ENCODE measurements at regions not wholly inside any gene's neighbourhood (a gene's known extent, or its start where the extent isn't known, plus 50 kb on each side); places are given as distances from the start of the nearest gene placed in this dataset.

DNA sequence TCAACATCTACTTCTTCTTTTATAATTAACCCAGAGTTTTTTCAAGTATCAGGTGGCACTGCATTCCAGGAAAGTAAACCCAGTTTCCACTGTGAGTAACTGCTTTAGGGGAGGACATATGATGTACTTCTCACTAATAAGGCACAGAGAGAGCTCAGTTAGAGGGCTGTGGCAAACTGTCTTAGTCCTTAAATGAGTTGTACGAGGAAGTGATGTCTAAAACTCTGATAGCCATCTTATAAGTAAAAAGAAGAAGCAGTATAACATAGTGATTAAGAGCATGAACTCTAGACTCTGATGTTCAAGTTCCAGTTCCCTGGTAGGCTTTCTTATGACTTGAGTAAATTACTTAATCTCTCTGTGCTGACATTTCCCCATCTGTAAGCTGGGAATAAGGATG is 58.7 kb upstream of the PTGS2 start:
- no peak overlapping the region for H2AFZ ChIP-seq (ENCODE audit: low read depth)
- no peaks in the 10 kb centered on the region for H3K79me2 ChIP-seq (ENCODE audit: insufficient read depth)
- ChIA-PET POLR2A (no interaction called here), CTCF (no interaction called here)
- no peak overlapping the region for H3K9ac ChIP-seq
- no peaks in the 10 kb centered on the region for H3K9me3 ChIP-seq
- H3F3A ChIP-seq (replicated peaks; ENCODE audit: insufficient read depth) = no peaks in the 10 kb centered on the region
- no peak for TF ChIP-seq NRF1 (IDR thresholded peaks at IDR 0.05; ENCODE audit: low read depth, low read length)
- no peak for TF ChIP-seq SMC3 (IDR thresholded peaks at IDR 0.05; ENCODE audit: low read depth, low read length)
- TF ChIP-seq POLR2AphosphoS5 (IDR thresholded peaks at IDR 0.05; ENCODE audit: low read depth, low read length) = no peak
- no peak for TF ChIP-seq RXRA (IDR thresholded peaks at IDR 0.05; ENCODE audit: borderline replicate concordance, low read depth)
- TF ChIP-seq, protein P1, sequence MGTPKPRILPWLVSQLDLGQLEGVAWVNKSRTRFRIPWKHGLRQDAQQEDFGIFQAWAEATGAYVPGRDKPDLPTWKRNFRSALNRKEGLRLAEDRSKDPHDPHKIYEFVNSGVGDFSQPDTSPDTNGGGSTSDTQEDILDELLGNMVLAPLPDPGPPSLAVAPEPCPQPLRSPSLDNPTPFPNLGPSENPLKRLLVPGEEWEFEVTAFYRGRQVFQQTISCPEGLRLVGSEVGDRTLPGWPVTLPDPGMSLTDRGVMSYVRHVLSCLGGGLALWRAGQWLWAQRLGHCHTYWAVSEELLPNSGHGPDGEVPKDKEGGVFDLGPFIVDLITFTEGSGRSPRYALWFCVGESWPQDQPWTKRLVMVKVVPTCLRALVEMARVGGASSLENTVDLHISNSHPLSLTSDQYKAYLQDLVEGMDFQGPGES (IDR thresholded peaks at IDR 0.05; ENCODE audit: low read depth, low read length) = no peak
- no peak for TF ChIP-seq CHD2 (IDR thresholded peaks at IDR 0.05; ENCODE audit: low read length, partially characterized antibody)
- no peak for TF ChIP-seq FOSL2 (IDR thresholded peaks at IDR 0.05; ENCODE audit: borderline replicate concordance, low read depth)
- H3K4me1 ChIP-seq (ENCODE audit: control insufficient read depth in 1 of 2, insufficient read depth in 2 of 2, low read depth in 1 of 2, low read length in 1 of 2) = no peaks in the 10 kb centered on the region; a peak in 1 of 4 replicates
- 21% methylated on average over 1 of the region's 1 CpG for WGBS (ENCODE audit: low lambda C conversion rate)
- no peak for DNase-seq
- H3K27ac ChIP-seq (ENCODE audit: low read depth in 2 of 2, low read length in 1 of 2) = no peak overlapping the region
- H3K27me3 ChIP-seq (ENCODE audit: insufficient read depth) = no peaks in the 10 kb centered on the region
- H3K9me2 ChIP-seq = no peaks in the 10 kb centered on the region
- no peak overlapping the region for H3K4me3 ChIP-seq (ENCODE audit: low read depth in 2 of 2, low read length in 1 of 2)
- no peaks in the 10 kb centered on the region for H3K36me3 ChIP-seq (replicated peaks in 1 of 2; ENCODE audit: control insufficient read depth in 1 of 2, insufficient read depth in 2 of 2, low read length in 1 of 2)
- no peak overlapping the region for H3K4me2 ChIP-seq
- H4K20me1 ChIP-seq (ENCODE audit: insufficient read depth) = no peaks in the 10 kb centered on the region

DNA sequence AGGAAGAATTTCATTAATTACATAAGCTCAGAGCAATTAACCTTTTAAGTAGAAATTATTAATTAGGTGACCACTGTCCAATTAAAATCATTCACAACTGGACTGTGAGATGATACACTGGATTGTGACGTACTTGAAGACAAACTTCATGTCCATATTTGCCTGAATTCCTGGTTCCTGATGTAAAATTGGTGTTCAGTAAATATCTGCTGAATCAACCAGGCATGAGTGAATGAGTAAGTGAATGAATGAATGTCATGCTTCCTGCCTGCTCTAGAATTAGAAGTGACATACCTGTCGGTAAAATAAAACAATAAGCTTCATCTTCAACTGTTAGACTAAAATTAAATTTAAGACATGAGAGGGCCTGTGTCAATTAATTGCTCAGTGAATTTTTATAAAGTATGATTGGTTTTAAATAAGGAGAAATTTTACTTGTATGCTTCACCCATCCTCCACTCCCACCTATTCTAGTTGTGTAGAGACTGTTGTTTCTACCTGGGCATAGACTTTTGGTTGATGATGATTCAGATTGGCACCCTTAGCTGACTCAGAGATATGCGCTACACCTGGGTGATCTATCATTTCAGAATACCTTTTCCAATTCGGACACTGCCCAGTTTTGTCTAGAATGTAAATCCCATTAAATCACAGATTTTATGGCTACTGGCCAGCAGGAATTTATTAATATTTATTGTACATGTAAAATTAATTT is 56.9 kb upstream of the PTGS2 start:
- Histone ChIP-seq H3K9me3 (no peaks in the 10 kb centered on the region), H2AFZ (ENCODE audit: low read depth) (no peak overlapping the region), H3K27me3 (ENCODE audit: insufficient read depth) (no peaks in the 10 kb centered on the region), H3K27ac (ENCODE audit: low read depth in 2 of 2, low read length in 1 of 2) (no peak overlapping the region), H3K4me1 (ENCODE audit: control insufficient read depth in 1 of 2, insufficient read depth in 2 of 2, low read depth in 1 of 2, low read length in 1 of 2) (no peaks in the 10 kb centered on the region; a peak in 1 of 4 replicates), H3K36me3 (replicated peaks in 1 of 2; ENCODE audit: control insufficient read depth in 1 of 2, insufficient read depth in 2 of 2, low read length in 1 of 2) (no peaks in the 10 kb centered on the region), H3K9me2 (no peaks in the 10 kb centered on the region), H3K79me2 (ENCODE audit: insufficient read depth) (no peaks in the 10 kb centered on the region), H3K4me2 (no peak overlapping the region), H3F3A (replicated peaks; ENCODE audit: insufficient read depth) (no peaks in the 10 kb centered on the region), H3K4me3 (ENCODE audit: low read depth in 2 of 2, low read length in 1 of 2) (no peak overlapping the region), H4K20me1 (ENCODE audit: insufficient read depth) (no peaks in the 10 kb centered on the region), H3K9ac (no peak overlapping the region)
- POLR2A ChIA-PET = no interaction called here
- no peak for DNase-seq
- 51% methylated on average over 4 of the region's 4 CpGs for WGBS (ENCODE audit: low lambda C conversion rate)
- CTCF ChIA-PET = interaction anchor here (1.9 kb wide), 1 partner anchor 14 kb away, joined by 5 read pairs; no protein-coding TSS in a partner anchor
- TF ChIP-seq TCF12 (IDR thresholded peaks at IDR 0.05) (no peak), RXRA (IDR thresholded peaks at IDR 0.05; ENCODE audit: borderline replicate concordance, low read depth) (no peak), CHD2 (IDR thresholded peaks at IDR 0.05; ENCODE audit: low read length, partially characterized antibody) (no peak), SMC3 (IDR thresholded peaks at IDR 0.05; ENCODE audit: low read depth, low read length) (no peak), RAD21 (IDR thresholded peaks at IDR 0.05; ENCODE audit: low read length) (no peak), GATA2 (CRISPR knock-in tag; IDR thresholded peaks at IDR 0.05) (no peak), EP300 (IDR thresholded peaks at IDR 0.05; ENCODE audit: borderline replicate concordance in 1 of 2, low read depth in 1 of 2, low read length in 1 of 2) (no peak), FOXJ3 (CRISPR knock-in tag; IDR thresholded peaks at IDR 0.05) (no peak), SIN3A (IDR thresholded peaks at IDR 0.05; ENCODE audit: borderline replicate concordance, low read depth, low read length) (no peak)
- TF ChIP-seq, protein P2, sequence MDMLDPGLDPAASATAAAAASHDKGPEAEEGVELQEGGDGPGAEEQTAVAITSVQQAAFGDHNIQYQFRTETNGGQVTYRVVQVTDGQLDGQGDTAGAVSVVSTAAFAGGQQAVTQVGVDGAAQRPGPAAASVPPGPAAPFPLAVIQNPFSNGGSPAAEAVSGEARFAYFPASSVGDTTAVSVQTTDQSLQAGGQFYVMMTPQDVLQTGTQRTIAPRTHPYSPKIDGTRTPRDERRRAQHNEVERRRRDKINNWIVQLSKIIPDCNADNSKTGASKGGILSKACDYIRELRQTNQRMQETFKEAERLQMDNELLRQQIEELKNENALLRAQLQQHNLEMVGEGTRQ (IDR thresholded peaks at IDR 0.05; ENCODE audit: borderline replicate concordance, low read depth, low read length) = no peak
- TF ChIP-seq, protein P3, sequence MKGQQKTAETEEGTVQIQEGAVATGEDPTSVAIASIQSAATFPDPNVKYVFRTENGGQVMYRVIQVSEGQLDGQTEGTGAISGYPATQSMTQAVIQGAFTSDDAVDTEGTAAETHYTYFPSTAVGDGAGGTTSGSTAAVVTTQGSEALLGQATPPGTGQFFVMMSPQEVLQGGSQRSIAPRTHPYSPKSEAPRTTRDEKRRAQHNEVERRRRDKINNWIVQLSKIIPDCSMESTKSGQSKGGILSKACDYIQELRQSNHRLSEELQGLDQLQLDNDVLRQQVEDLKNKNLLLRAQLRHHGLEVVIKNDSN (IDR thresholded peaks at IDR 0.05; ENCODE audit: borderline replicate concordance, low read depth) = no peak
- TF ChIP-seq, protein P1 (IDR thresholded peaks at IDR 0.05; ENCODE audit: low read depth, low read length) = no peak
- TF ChIP-seq, protein P4, sequence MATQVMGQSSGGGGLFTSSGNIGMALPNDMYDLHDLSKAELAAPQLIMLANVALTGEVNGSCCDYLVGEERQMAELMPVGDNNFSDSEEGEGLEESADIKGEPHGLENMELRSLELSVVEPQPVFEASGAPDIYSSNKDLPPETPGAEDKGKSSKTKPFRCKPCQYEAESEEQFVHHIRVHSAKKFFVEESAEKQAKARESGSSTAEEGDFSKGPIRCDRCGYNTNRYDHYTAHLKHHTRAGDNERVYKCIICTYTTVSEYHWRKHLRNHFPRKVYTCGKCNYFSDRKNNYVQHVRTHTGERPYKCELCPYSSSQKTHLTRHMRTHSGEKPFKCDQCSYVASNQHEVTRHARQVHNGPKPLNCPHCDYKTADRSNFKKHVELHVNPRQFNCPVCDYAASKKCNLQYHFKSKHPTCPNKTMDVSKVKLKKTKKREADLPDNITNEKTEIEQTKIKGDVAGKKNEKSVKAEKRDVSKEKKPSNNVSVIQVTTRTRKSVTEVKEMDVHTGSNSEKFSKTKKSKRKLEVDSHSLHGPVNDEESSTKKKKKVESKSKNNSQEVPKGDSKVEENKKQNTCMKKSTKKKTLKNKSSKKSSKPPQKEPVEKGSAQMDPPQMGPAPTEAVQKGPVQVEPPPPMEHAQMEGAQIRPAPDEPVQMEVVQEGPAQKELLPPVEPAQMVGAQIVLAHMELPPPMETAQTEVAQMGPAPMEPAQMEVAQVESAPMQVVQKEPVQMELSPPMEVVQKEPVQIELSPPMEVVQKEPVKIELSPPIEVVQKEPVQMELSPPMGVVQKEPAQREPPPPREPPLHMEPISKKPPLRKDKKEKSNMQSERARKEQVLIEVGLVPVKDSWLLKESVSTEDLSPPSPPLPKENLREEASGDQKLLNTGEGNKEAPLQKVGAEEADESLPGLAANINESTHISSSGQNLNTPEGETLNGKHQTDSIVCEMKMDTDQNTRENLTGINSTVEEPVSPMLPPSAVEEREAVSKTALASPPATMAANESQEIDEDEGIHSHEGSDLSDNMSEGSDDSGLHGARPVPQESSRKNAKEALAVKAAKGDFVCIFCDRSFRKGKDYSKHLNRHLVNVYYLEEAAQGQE (IDR thresholded peaks at IDR 0.05; ENCODE audit: low read depth, low read length) = no peak

Data from SK-N-SH (cell line).